Adrenal gland (tissue), 5 donors: ENCODE measurements at regions not wholly inside any gene's neighbourhood (a gene's known extent, or its start where the extent isn't known, plus 50 kb on each side); places are given as distances from the start of the nearest gene placed in this dataset.

ENCODE experiments used
- POLR2A ChIP-seq, 2 donors: fragments of 450-650 bp; IDR thresholded peaks; one replicate each; pipeline ENCODE4 v1.6.1; 2017; ENCODE audit warnings: antibody characterized with exemption in 2 of 2, mild to moderate bottlenecking in 2 of 2, moderate library complexity in 1 of 2
- TF ChIP-seq, protein P1 (sequence below), 6 experiments: fragments of 450-650 bp in 4 of 6; fragments of 200-600 bp in 2 of 6; sonication (generic) in 1 of 6; IDR thresholded peaks; 1 replicate in 5 of 6; 2 replicates in 1 of 6; pipeline versions ENCODE4 v1.5.1 to v1.8.0; 2016 to 2021; ENCODE audit warnings: antibody characterized with exemption in 6 of 6, mild to moderate bottlenecking in 2 of 6, moderate library complexity in 1 of 6
- donor health status: DM: no; HTN: no; CAD: no.

DNA sequence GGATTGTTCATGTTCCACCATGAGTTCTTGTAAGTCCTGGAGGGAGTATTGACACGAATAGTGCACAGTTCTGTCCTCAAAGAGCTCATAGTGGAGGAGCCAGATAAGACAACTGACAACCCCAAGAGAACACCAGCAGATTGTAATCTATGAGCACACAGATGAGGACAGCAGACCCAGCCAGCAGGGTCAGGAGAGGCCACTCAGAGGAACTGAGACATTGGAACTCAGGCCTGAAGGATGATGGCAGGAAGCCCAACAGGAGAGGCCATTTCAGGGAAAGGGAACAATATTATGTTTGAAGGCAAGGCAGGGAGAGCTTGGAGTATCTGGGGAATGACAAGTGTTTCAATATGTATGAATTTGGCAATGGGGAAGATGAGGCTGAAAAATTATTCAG is 63.7 kb upstream of the IPO5 start:
- TF ChIP-seq POLR2A (IDR thresholded peaks at IDR 0.05) = no peak
- TF ChIP-seq, protein P1, sequence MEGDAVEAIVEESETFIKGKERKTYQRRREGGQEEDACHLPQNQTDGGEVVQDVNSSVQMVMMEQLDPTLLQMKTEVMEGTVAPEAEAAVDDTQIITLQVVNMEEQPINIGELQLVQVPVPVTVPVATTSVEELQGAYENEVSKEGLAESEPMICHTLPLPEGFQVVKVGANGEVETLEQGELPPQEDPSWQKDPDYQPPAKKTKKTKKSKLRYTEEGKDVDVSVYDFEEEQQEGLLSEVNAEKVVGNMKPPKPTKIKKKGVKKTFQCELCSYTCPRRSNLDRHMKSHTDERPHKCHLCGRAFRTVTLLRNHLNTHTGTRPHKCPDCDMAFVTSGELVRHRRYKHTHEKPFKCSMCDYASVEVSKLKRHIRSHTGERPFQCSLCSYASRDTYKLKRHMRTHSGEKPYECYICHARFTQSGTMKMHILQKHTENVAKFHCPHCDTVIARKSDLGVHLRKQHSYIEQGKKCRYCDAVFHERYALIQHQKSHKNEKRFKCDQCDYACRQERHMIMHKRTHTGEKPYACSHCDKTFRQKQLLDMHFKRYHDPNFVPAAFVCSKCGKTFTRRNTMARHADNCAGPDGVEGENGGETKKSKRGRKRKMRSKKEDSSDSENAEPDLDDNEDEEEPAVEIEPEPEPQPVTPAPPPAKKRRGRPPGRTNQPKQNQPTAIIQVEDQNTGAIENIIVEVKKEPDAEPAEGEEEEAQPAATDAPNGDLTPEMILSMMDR (IDR thresholded peaks at IDR 0.05) = no peak
